ENCODE measurements at regions not wholly inside any gene's neighbourhood (a gene's known extent, or its start where the extent isn't known, plus 50 kb on each side); places are given as distances from the start of the nearest gene placed in this dataset.
A peak's percentile ranks its signal among the peaks of the same experiment; 100 is the strongest.
"Not testable (repeated sequence)": the region's sequence is repeated elsewhere in the genome, so short reads cannot be mapped to it uniquely, and the experiment has no call there.

- H3K9me3 Mint-ChIP-seq (ENCODE audit: low read depth): peaks cover 13% of the 10 kb centered on the region
- no peak for DNase-seq (ENCODE audit: low spot score)
- H3K27me3 Mint-ChIP-seq (ENCODE audit: low read depth): no peaks in the 10 kb centered on the region
- peaks cover 2% of the 10 kb centered on the region for H3K36me3 Mint-ChIP-seq (ENCODE audit: low read depth)
- H3K4me3 Mint-ChIP-seq (ENCODE audit: unreplicated experiment): no peak overlapping the region
- no peak for TF ChIP-seq CTCF (IDR thresholded peaks at IDR 0.05)
- H3K27ac Mint-ChIP-seq (ENCODE audit: unreplicated experiment): no peak overlapping the region
- peaks cover 18% of the 10 kb centered on the region for H3K4me1 Mint-ChIP-seq (ENCODE audit: low read depth)
Measured at GRCh38 chr2:56583796-56584315, 400.1 kb downstream of the CCDC85A start.

- Mint-ChIP-seq H3K9me3 (ENCODE audit: low read depth) (no peaks in the 10 kb centered on the region), H3K27ac (ENCODE audit: unreplicated experiment) (no peak overlapping the region), H3K27me3 (ENCODE audit: low read depth) (no peaks in the 10 kb centered on the region)
Measured at GRCh38 chr2:56587456-56587855, 403.7 kb downstream of the CCDC85A start.

GRCh38 chr2:56589194-56589593, 405.4 kb downstream of the CCDC85A start:
- TF ChIP-seq CTCF (IDR thresholded peaks at IDR 0.05): no peak
- Mint-ChIP-seq H3K27me3 (ENCODE audit: low read depth) (no peaks in the 10 kb centered on the region), H3K4me3 (ENCODE audit: unreplicated experiment) (no peak overlapping the region), H3K27ac (ENCODE audit: unreplicated experiment) (no peak overlapping the region), H3K36me3 (ENCODE audit: low read depth) (no peaks in the 10 kb centered on the region), H3K9me3 (ENCODE audit: low read depth) (no peaks in the 10 kb centered on the region), H3K4me1 (ENCODE audit: low read depth) (peaks cover 12% of the 10 kb centered on the region)
- no peak for DNase-seq (ENCODE audit: low spot score)

More at GRCh38 chr2:56587456-56587855, 403.7 kb downstream of the CCDC85A start:
- Mint-ChIP-seq H3K4me3 (ENCODE audit: unreplicated experiment) (no peak overlapping the region), H3K36me3 (ENCODE audit: low read depth) (no peaks in the 10 kb centered on the region), H3K4me1 (ENCODE audit: low read depth) (peaks cover 5% of the 10 kb centered on the region)
- DNase-seq (ENCODE audit: low spot score): no peak
- TF ChIP-seq CTCF (IDR thresholded peaks at IDR 0.05): no peak

GRCh38 chr2:56589835-56590234, 406.0 kb downstream of the CCDC85A start:
- Mint-ChIP-seq H3K27ac (ENCODE audit: unreplicated experiment) (no peak overlapping the region), H3K36me3 (ENCODE audit: low read depth) (no peaks in the 10 kb centered on the region), H3K9me3 (ENCODE audit: low read depth) (no peaks in the 10 kb centered on the region), H3K4me3 (ENCODE audit: unreplicated experiment) (no peak overlapping the region), H3K4me1 (ENCODE audit: low read depth) (peaks cover 12% of the 10 kb centered on the region), H3K27me3 (ENCODE audit: low read depth) (no peaks in the 10 kb centered on the region)
- no peak for DNase-seq (ENCODE audit: low spot score)
- no peak for TF ChIP-seq CTCF (IDR thresholded peaks at IDR 0.05)

- Mint-ChIP-seq H3K27ac (ENCODE audit: unreplicated experiment) (no peak overlapping the region), H3K36me3 (ENCODE audit: low read depth) (no peaks in the 10 kb centered on the region), H3K9me3 (ENCODE audit: low read depth) (no peaks in the 10 kb centered on the region), H3K27me3 (ENCODE audit: low read depth) (no peaks in the 10 kb centered on the region), H3K4me1 (ENCODE audit: low read depth) (peaks cover 12% of the 10 kb centered on the region), H3K4me3 (ENCODE audit: unreplicated experiment) (no peak overlapping the region)
- no peak for DNase-seq (ENCODE audit: low spot score)
- no peak for TF ChIP-seq CTCF (IDR thresholded peaks at IDR 0.05)
Measured at GRCh38 chr2:56590611-56591010, 406.8 kb downstream of the CCDC85A start.

- H3K4me3 Mint-ChIP-seq (ENCODE audit: unreplicated experiment); H3K36me3 Mint-ChIP-seq (ENCODE audit: low read depth); H3K27ac Mint-ChIP-seq (ENCODE audit: unreplicated experiment); H3K4me1 Mint-ChIP-seq (ENCODE audit: low read depth): not testable (repeated sequence)
- peak; percentile 57 for DNase-seq (ENCODE audit: low spot score)
- H3K27me3 Mint-ChIP-seq (ENCODE audit: low read depth): peaks cover 13% of the 10 kb centered on the region
- H3K9me3 Mint-ChIP-seq (ENCODE audit: low read depth): peaks cover 13% of the 10 kb centered on the region
Measured at GRCh38 chr2:56606086-56606485, 422.3 kb downstream of the CCDC85A start.
